Neural progenitor cell (in vitro differentiated cells): ENCODE measurements at regions not wholly inside any gene's neighbourhood (a gene's known extent, or its start where the extent isn't known, plus 50 kb on each side); places are given as distances from the start of the nearest gene placed in this dataset.

ENCODE experiments used
- CTCF ChIP-seq: fragments of 200-600 bp; sonication (generic); IDR thresholded peaks from 2 replicates; pipeline ENCODE4 v1.5.1; 2017; ENCODE audit warnings: antibody characterized with exemption, mild to moderate bottlenecking
- EZH2 ChIP-seq: fragments of 200-600 bp; sonication (generic); IDR thresholded peaks from 2 replicates; pipeline ENCODE4 v1.6.1; 2017; ENCODE audit warnings: antibody characterized with exemption, mild to moderate bottlenecking, moderate library complexity
- EZH2phosphoT487 ChIP-seq: fragments of 200-600 bp; sonication (generic); IDR thresholded peaks from 2 replicates; pipeline ENCODE4 v1.6.1; 2017; ENCODE audit warnings: antibody characterized with exemption

GRCh38 chr14:57938533-57938932 is 72.6 kb upstream of the SLC35F4 start:
- no peak for TF ChIP-seq CTCF
- TF ChIP-seq EZH2, result no peak
- TF ChIP-seq EZH2phosphoT487, result no peak
